K562 (cell line): ENCODE measurements at regions not wholly inside any gene's neighbourhood (a gene's known extent, or its start where the extent isn't known, plus 50 kb on each side); places are given as distances from the start of the nearest gene placed in this dataset.

ENCODE experiments used
- CTCF ChIP-seq, 3 experiments: IDR thresholded peaks in 2 of 3; conservative IDR thresholded peaks in 1 of 3; 2 replicates each; pipeline ENCODE4 v1.5.1; 2011 to 2012; ENCODE audit warnings: low read length in 3 of 3, mild to moderate bottlenecking in 3 of 3, control low read depth in 2 of 3, improper control_type of control experiment in 1 of 3, inconsistent platforms in 1 of 3, low read depth in 1 of 3, mixed read lengths in 1 of 3, moderate library complexity in 1 of 3; ENCODE audit not compliant: insufficient read depth in 2 of 3
- ID3 ChIP-seq, 2 experiments: fragments of 250-450 bp in 1 of 2; fragments of 450-650 bp in 1 of 2; sonication (Bioruptor Pico) in 1 of 2; IDR thresholded peaks; 2 replicates each; pipeline versions ENCODE4 v1.6.1 to v1.8.0; 2016 to 2021; ENCODE audit warnings: mild to moderate bottlenecking in 2 of 2, moderate library complexity in 2 of 2, missing compliant biosample characterization in 1 of 2, missing genetic modification characterization in 1 of 2
- SMC3 ChIP-seq: conservative IDR thresholded peaks from 2 replicates; pipeline ENCODE4 v1.6.1; 2011; ENCODE audit warnings: low read depth, low read length, improper control_type of control experiment; ENCODE audit not compliant: insufficient read depth
- ZNF318 ChIP-seq, 2 experiments: fragments of 450-650 bp; IDR thresholded peaks; 2 replicates each; pipeline ENCODE4 v1.6.1; 2016; ENCODE audit warnings: mild to moderate bottlenecking in 2 of 2, borderline replicate concordance in 1 of 2, low read depth in 1 of 2, moderate library complexity in 1 of 2

- TF ChIP-seq ZNF318 (IDR thresholded peaks at IDR 0.05; ENCODE audit: borderline replicate concordance in 1 of 2, low read depth in 1 of 2) (no peak), SMC3 (no peak), CTCF (IDR thresholded peaks at IDR 0.05 in 2 of 3, conservative IDR thresholded peaks at IDR 0.05 in 1 of 3; ENCODE audit: insufficient read depth in 2 of 3, low read depth in 1 of 3, low read length in 3 of 3) (no peak), ID3 (CRISPR knock-in tag; IDR thresholded peaks at IDR 0.05) (no peak), ID3 (tag; IDR thresholded peaks at IDR 0.05) (no peak)
Observed at GRCh38 chr13:73872397-73872796, 261.8 kb downstream of the KLF12 start.
